Hepatocyte (in vitro differentiated cells): ENCODE measurements at regions not wholly inside any gene's neighbourhood (a gene's known extent, or its start where the extent isn't known, plus 50 kb on each side); places are given as distances from the start of the nearest gene placed in this dataset.

Experiments used
- DNase-seq: peaks from one replicate; pipeline ENCODE4 v3.0.0-alpha.2; 2016; ENCODE audit warnings: low spot score
- H2AFZ ChIP-seq: fragments of 200-600 bp; sonication (generic); 2 replicates; pipeline ENCODE4 v1.6.0; 2016; ENCODE audit warnings: antibody characterized with exemption, mild to moderate bottlenecking
- H3K27ac ChIP-seq: fragments of 200-600 bp; sonication (generic); 2 replicates; pipeline ENCODE4 v1.5.1; 2016; ENCODE audit warnings: mild to moderate bottlenecking
- H3K27me3 ChIP-seq: fragments of 200-600 bp; sonication (generic); 2 replicates; pipeline ENCODE4 v1.6.1; 2016
- H3K36me3 ChIP-seq: fragments of 200-600 bp; sonication (generic); replicated peaks from 2 replicates; pipeline ENCODE4 v1.5.1; 2016; ENCODE audit warnings: low read depth; ENCODE audit not compliant: insufficient read depth
- H3K4me1 ChIP-seq: fragments of 200-600 bp; sonication (generic); 2 replicates; pipeline ENCODE4 v1.5.1; 2016; ENCODE audit warnings: mild to moderate bottlenecking, moderate library complexity; ENCODE audit not compliant: insufficient read depth
- H3K4me2 ChIP-seq: fragments of 200-600 bp; sonication (generic); 2 replicates; pipeline ENCODE4 v1.6.0; 2016
- H3K4me3 ChIP-seq: fragments of 200-600 bp; sonication (generic); 2 replicates; pipeline ENCODE4 v1.5.1; 2016; ENCODE audit warnings: mild to moderate bottlenecking
- H3K79me2 ChIP-seq: fragments of 200-600 bp; sonication (generic); 2 replicates; pipeline ENCODE4 v1.6.0; 2017; ENCODE audit warnings: mild to moderate bottlenecking
- H3K9me2 ChIP-seq: fragments of 200-600 bp; sonication (generic); replicated peaks from 2 replicates; pipeline ENCODE4 v1.6.0; 2017; ENCODE audit warnings: mild to moderate bottlenecking; ENCODE audit not compliant: insufficient read depth
- H3K9me3 ChIP-seq: fragments of 200-600 bp; sonication (generic); 2 replicates; pipeline ENCODE4 v1.5.1; 2016; ENCODE audit warnings: low read depth, mild to moderate bottlenecking
- H4K20me1 ChIP-seq: fragments of 200-600 bp; sonication (generic); 2 replicates; pipeline ENCODE4 v1.6.0; 2016; ENCODE audit warnings: mild to moderate bottlenecking; ENCODE audit not compliant: insufficient read depth, poor library complexity, severe bottlenecking
- CTCF ChIP-seq: fragments of 200-600 bp; sonication (generic); IDR thresholded peaks from 2 replicates; pipeline ENCODE4 v1.5.1; 2016; ENCODE audit warnings: antibody characterized with exemption, mild to moderate bottlenecking; ENCODE audit not compliant: poor library complexity
- EZH2 ChIP-seq: fragments of 200-600 bp; sonication (generic); IDR thresholded peaks from 2 replicates; pipeline ENCODE4 v1.6.1; 2016; ENCODE audit warnings: antibody characterized with exemption, mild to moderate bottlenecking, borderline replicate concordance
- EZH2phosphoT487 ChIP-seq: fragments of 200-600 bp; sonication (generic); IDR thresholded peaks from one replicate; pipeline ENCODE4 v1.6.1; 2018; ENCODE audit warnings: antibody characterized with exemption, mild to moderate bottlenecking, low read depth, moderate library complexity; ENCODE audit not compliant: unreplicated experiment, severe bottlenecking
- WGBS: methylation state at CpG from one replicate; pipeline ENCODE4 v1.1.6; 2016; ENCODE audit warnings: low lambda C conversion rate; ENCODE audit errors: missing lambda C conversion rate; 5-methylcytosine and 5-hydroxymethylcytosine counted together

DNA sequence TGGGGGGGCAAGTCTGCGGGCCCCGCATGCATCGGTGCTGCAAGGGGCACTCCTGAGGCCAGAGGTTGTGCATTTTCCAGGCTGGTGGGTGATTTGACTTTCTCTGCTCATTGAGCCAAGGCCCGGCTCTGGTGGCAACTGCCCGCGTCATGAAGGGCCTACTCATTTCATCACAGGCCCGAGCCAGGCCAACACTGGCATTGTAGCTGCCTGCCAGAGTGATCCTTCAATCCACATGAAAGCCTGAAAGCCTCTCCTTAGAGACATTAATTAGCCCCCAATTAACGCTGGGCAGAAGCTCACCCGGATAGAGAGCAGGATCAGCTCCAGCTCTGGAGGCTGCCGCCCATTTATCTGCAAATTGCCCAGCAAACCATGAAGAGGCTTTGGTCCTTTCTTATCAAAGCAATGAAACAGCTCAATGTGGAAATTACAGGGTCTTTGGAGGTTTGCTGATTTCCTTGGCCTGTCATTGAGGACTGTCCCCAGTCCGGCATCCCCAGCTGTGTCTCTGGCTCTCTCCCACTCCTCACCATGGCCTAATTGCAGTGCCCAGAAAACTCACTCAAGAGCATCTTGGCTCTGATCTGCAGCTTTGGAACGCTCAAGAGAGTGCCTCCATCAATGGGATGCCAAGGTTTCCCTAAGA lies 50.4 kb upstream of the STUM start:
- Histone ChIP-seq H3K4me1 (no peaks in the 10 kb centered on the region), H4K20me1 (no peaks in the 10 kb centered on the region), H3K27me3 (no peaks in the 10 kb centered on the region), H2AFZ (no peak overlapping the region), H3K4me3 (no peak overlapping the region), H3K27ac (no peak overlapping the region), H3K9me2 (no peaks in the 10 kb centered on the region), H3K9me3 (no peaks in the 10 kb centered on the region), H3K79me2 (no peaks in the 10 kb centered on the region), H3K4me2 (no peak overlapping the region), H3K36me3 (no peaks in the 10 kb centered on the region)
- WGBS = 84% methylated on average over 12 of the region's 12 CpGs
- no peak for TF ChIP-seq EZH2phosphoT487
- no peak for TF ChIP-seq EZH2
- TF ChIP-seq CTCF = no peak
- no peak for DNase-seq

GRCh38 chr1:226498640-226499008 lies 49.9 kb upstream of the STUM start:
- 81% methylated on average over 6 of the region's 6 CpGs for WGBS
- no peaks in the 10 kb centered on the region for H3K27me3 ChIP-seq
- H3K9me3 ChIP-seq = no peaks in the 10 kb centered on the region
- no peak overlapping the region for H2AFZ ChIP-seq
- no peak overlapping the region for H3K27ac ChIP-seq
- H3K79me2 ChIP-seq = no peaks in the 10 kb centered on the region
- H3K4me3 ChIP-seq = no peak overlapping the region
- H3K9me2 ChIP-seq = no peaks in the 10 kb centered on the region
- TF ChIP-seq CTCF (no peak), EZH2phosphoT487 (no peak), EZH2 (no peak)
- H3K36me3 ChIP-seq = no peaks in the 10 kb centered on the region
- H3K4me2 ChIP-seq = no peak overlapping the region
- no peaks in the 10 kb centered on the region for H3K4me1 ChIP-seq
- no peaks in the 10 kb centered on the region for H4K20me1 ChIP-seq
- DNase-seq = no peak
